ENCODE measurements at regions not wholly inside any gene's neighbourhood (a gene's known extent, or its start where the extent isn't known, plus 50 kb on each side); places are given as distances from the start of the nearest gene placed in this dataset.
A peak's percentile ranks its signal among the peaks of the same experiment; 100 is the strongest.

GRCh38 chr22:23375031-23375827 is 194.9 kb downstream of the BCR start:
- CTCF ChIA-PET: interaction anchor here (2.9 kb wide), 1 partner anchor 10 kb away, joined by 13 read pairs; no protein-coding TSS in a partner anchor
- no peaks in the 10 kb centered on the region for H3K36me3 ChIP-seq (ENCODE audit: control insufficient read depth in 2 of 3, insufficient read depth in 3 of 3, low read length in 3 of 3)
- H3K4me3 ChIP-seq (ENCODE audit: low read length): no peak overlapping the region
- POLR2A ChIA-PET: no interaction called here
- H3K27ac ChIP-seq (ENCODE audit: low read depth, low read length): no peak overlapping the region
- no peak overlapping the region for H3K4me3 Mint-ChIP-seq
- no peaks in the 10 kb centered on the region for H3K36me3 Mint-ChIP-seq
- peak overlapping the region in 2 of 9 donors; percentile 6 to 8 for H3K27ac Mint-ChIP-seq
- no peaks in the 10 kb centered on the region for H3K27me3 ChIP-seq (ENCODE audit: control insufficient read depth in 2 of 2, insufficient read depth in 2 of 2, low read length in 2 of 2)
- DNase-seq: no peak
- no peaks in the 10 kb centered on the region for H3K9me3 ChIP-seq (ENCODE audit: control insufficient read depth in 2 of 3, low read length in 3 of 3)
- peaks cover 0 to 9% (median 3%) of the 10 kb centered on the region in 5 donors for H3K27me3 Mint-ChIP-seq
- H3K4me1 Mint-ChIP-seq: no peaks in the 10 kb centered on the region
- H3K9me3 Mint-ChIP-seq: no peaks in the 10 kb centered on the region
- H3K4me1 ChIP-seq (ENCODE audit: control insufficient read depth in 2 of 2, insufficient read depth in 2 of 2, low read length in 2 of 2): no peaks in the 10 kb centered on the region
- ATAC-seq: no peak
- intact Hi-C loops (cut with micrococcal nuclease): no loop called here

- no peaks in the 10 kb centered on the region for H3K9me3 Mint-ChIP-seq
- Histone ChIP-seq H3K27me3 (ENCODE audit: control insufficient read depth in 2 of 2, insufficient read depth in 2 of 2, low read length in 2 of 2) (no peaks in the 10 kb centered on the region), H3K27ac (ENCODE audit: low read depth, low read length) (no peak overlapping the region), H3K4me3 (ENCODE audit: low read length) (no peak overlapping the region), H3K9me3 (ENCODE audit: control insufficient read depth in 2 of 3, low read length in 3 of 3) (no peaks in the 10 kb centered on the region), H3K36me3 (ENCODE audit: control insufficient read depth in 2 of 3, insufficient read depth in 3 of 3, low read length in 3 of 3) (no peaks in the 10 kb centered on the region), H3K4me1 (ENCODE audit: control insufficient read depth in 2 of 2, insufficient read depth in 2 of 2, low read length in 2 of 2) (no peaks in the 10 kb centered on the region)
- ATAC-seq (no peak), DNase-seq (no peak)
- H3K4me3 Mint-ChIP-seq: no peak overlapping the region
- no peaks in the 10 kb centered on the region for H3K36me3 Mint-ChIP-seq
- ChIA-PET CTCF (interaction anchor here (2.9 kb wide), 1 partner anchor 12 kb away, joined by 13 read pairs; no protein-coding TSS in a partner anchor), POLR2A (no interaction called here)
- H3K4me1 Mint-ChIP-seq: no peaks in the 10 kb centered on the region
- intact Hi-C loops (cut with micrococcal nuclease): no loop called here
- H3K27me3 Mint-ChIP-seq: peaks cover 6 to 20% (median 14%) of the 10 kb centered on the region in 5 donors
- no peak overlapping the region for H3K27ac Mint-ChIP-seq
Measured at GRCh38 chr22:23373601-23374000, 193.3 kb downstream of the BCR start.

- Histone ChIP-seq H3K9me3 (ENCODE audit: control insufficient read depth in 2 of 3, low read length in 3 of 3) (no peaks in the 10 kb centered on the region), H3K27ac (ENCODE audit: low read depth, low read length) (no peak overlapping the region), H3K4me1 (ENCODE audit: control insufficient read depth in 2 of 2, insufficient read depth in 2 of 2, low read length in 2 of 2) (no peaks in the 10 kb centered on the region), H3K36me3 (ENCODE audit: control insufficient read depth in 2 of 3, insufficient read depth in 3 of 3, low read length in 3 of 3) (no peaks in the 10 kb centered on the region), H3K4me3 (ENCODE audit: low read length) (no peak overlapping the region), H3K27me3 (ENCODE audit: control insufficient read depth in 2 of 2, insufficient read depth in 2 of 2, low read length in 2 of 2) (no peaks in the 10 kb centered on the region)
- ChIA-PET CTCF (no interaction called here), POLR2A (no interaction called here)
- no peak for DNase-seq
- peaks cover 0 to 1% (median 0%) of the 10 kb centered on the region in 7 donors for H3K4me1 Mint-ChIP-seq
- no peak for ATAC-seq
- no peaks in the 10 kb centered on the region for H3K9me3 Mint-ChIP-seq
- no peaks in the 10 kb centered on the region for H3K36me3 Mint-ChIP-seq
- intact Hi-C loops (cut with micrococcal nuclease): no loop called here
- no peak overlapping the region for H3K4me3 Mint-ChIP-seq
- H3K27me3 Mint-ChIP-seq: peaks cover 15 to 43% (median 23%) of the 10 kb centered on the region in 5 donors
- H3K27ac Mint-ChIP-seq: no peak overlapping the region
Measured at GRCh38 chr22:23370251-23370650, 189.9 kb downstream of the BCR start.

DNA sequence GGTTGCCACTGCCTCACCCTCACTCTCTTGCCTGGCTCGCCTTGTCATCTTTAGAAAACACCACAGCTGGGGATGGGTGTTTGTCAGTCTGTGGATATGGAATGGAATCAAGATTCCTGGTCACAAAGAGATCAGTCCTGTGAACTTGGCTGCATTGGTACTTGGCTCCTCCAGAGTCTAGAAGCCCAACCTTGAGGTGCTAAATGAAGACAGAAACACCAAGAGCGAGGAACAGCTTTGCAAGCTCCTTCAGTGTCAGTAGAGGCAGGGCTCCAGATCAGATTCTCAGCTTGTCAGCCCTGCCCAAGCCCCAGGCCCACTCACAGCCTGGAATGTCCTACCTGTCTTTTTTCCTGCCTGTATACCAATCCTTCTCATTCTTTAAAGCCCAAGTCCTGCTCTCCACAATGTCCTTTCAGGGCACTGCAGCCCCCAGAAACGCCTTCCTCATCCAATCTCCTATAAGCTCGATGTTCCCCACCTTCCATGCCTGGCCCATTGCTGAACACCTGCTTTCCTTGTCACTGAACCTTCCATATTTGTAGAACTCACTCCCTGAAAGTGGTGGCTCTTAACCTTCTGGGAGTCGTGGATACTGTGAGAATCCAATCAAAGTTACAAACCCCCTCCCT is 188.9 kb downstream of the BCR start:
- ATAC-seq (no peak), DNase-seq (no peak)
- H3K4me1 ChIP-seq (ENCODE audit: control insufficient read depth in 2 of 2, insufficient read depth in 2 of 2, low read length in 2 of 2): no peaks in the 10 kb centered on the region
- CTCF ChIA-PET: no interaction called here
- H3K4me1 Mint-ChIP-seq: peaks cover 0 to 3% (median 0%) of the 10 kb centered on the region in 7 donors
- no peak overlapping the region for H3K27ac ChIP-seq (ENCODE audit: low read depth, low read length)
- H3K36me3 ChIP-seq (ENCODE audit: control insufficient read depth in 2 of 3, insufficient read depth in 3 of 3, low read length in 3 of 3): no peaks in the 10 kb centered on the region
- H3K27me3 ChIP-seq (ENCODE audit: control insufficient read depth in 2 of 2, insufficient read depth in 2 of 2, low read length in 2 of 2): no peaks in the 10 kb centered on the region
- no peaks in the 10 kb centered on the region for H3K9me3 ChIP-seq (ENCODE audit: control insufficient read depth in 2 of 3, low read length in 3 of 3)
- no peak overlapping the region for H3K4me3 Mint-ChIP-seq
- peaks cover 15 to 43% (median 22%) of the 10 kb centered on the region in 5 donors for H3K27me3 Mint-ChIP-seq
- H3K36me3 Mint-ChIP-seq: no peaks in the 10 kb centered on the region
- no peaks in the 10 kb centered on the region for H3K9me3 Mint-ChIP-seq
- no peak overlapping the region for H3K27ac Mint-ChIP-seq
- intact Hi-C loops (cut with micrococcal nuclease): no loop called here
- POLR2A ChIA-PET: interaction anchor here (0.6 kb wide), 2 partner anchors 72 to 439 kb away, joined by 3 to 4 read pairs; no protein-coding TSS in a partner anchor
- no peak overlapping the region for H3K4me3 ChIP-seq (ENCODE audit: low read length)
